22Rv1 (cell line): ENCODE measurements at regions not wholly inside any gene's neighbourhood (a gene's known extent, or its start where the extent isn't known, plus 50 kb on each side); places are given as distances from the start of the nearest gene placed in this dataset.

Experiments
- CTCF ChIP-seq: fragments of 450-650 bp; IDR thresholded peaks from 2 replicates; pipeline ENCODE4 v1.5.1; 2017; ENCODE audit warnings: mild to moderate bottlenecking
- ZFX ChIP-seq: fragments of 450-650 bp; IDR thresholded peaks from 2 replicates; pipeline ENCODE4 v1.6.1; 2017; ENCODE audit warnings: antibody characterized with exemption, borderline replicate concordance

GRCh38 chr12:83365317-83365716 is 678.6 kb downstream of the TMTC2 start:
- TF ChIP-seq CTCF: no peak
- no peak for TF ChIP-seq ZFX
